Hepatocyte (in vitro differentiated cells): ENCODE measurements at regions not wholly inside any gene's neighbourhood (a gene's known extent, or its start where the extent isn't known, plus 50 kb on each side); places are given as distances from the start of the nearest gene placed in this dataset.

Experiments
- DNase-seq: peaks from one replicate; pipeline ENCODE4 v3.0.0-alpha.2; 2016; ENCODE audit warnings: low spot score
- H2AFZ ChIP-seq: fragments of 200-600 bp; sonication (generic); 2 replicates; pipeline ENCODE4 v1.6.0; 2016; ENCODE audit warnings: antibody characterized with exemption, mild to moderate bottlenecking
- H3K27ac ChIP-seq: fragments of 200-600 bp; sonication (generic); 2 replicates; pipeline ENCODE4 v1.5.1; 2016; ENCODE audit warnings: mild to moderate bottlenecking
- H3K27me3 ChIP-seq: fragments of 200-600 bp; sonication (generic); 2 replicates; pipeline ENCODE4 v1.6.1; 2016
- H3K36me3 ChIP-seq: fragments of 200-600 bp; sonication (generic); replicated peaks from 2 replicates; pipeline ENCODE4 v1.5.1; 2016; ENCODE audit warnings: low read depth; ENCODE audit not compliant: insufficient read depth
- H3K4me1 ChIP-seq: fragments of 200-600 bp; sonication (generic); 2 replicates; pipeline ENCODE4 v1.5.1; 2016; ENCODE audit warnings: mild to moderate bottlenecking, moderate library complexity; ENCODE audit not compliant: insufficient read depth
- H3K4me2 ChIP-seq: fragments of 200-600 bp; sonication (generic); 2 replicates; pipeline ENCODE4 v1.6.0; 2016
- H3K4me3 ChIP-seq: fragments of 200-600 bp; sonication (generic); 2 replicates; pipeline ENCODE4 v1.5.1; 2016; ENCODE audit warnings: mild to moderate bottlenecking
- H3K79me2 ChIP-seq: fragments of 200-600 bp; sonication (generic); 2 replicates; pipeline ENCODE4 v1.6.0; 2017; ENCODE audit warnings: mild to moderate bottlenecking
- H3K9me2 ChIP-seq: fragments of 200-600 bp; sonication (generic); replicated peaks from 2 replicates; pipeline ENCODE4 v1.6.0; 2017; ENCODE audit warnings: mild to moderate bottlenecking; ENCODE audit not compliant: insufficient read depth
- H3K9me3 ChIP-seq: fragments of 200-600 bp; sonication (generic); 2 replicates; pipeline ENCODE4 v1.5.1; 2016; ENCODE audit warnings: low read depth, mild to moderate bottlenecking
- H4K20me1 ChIP-seq: fragments of 200-600 bp; sonication (generic); 2 replicates; pipeline ENCODE4 v1.6.0; 2016; ENCODE audit warnings: mild to moderate bottlenecking; ENCODE audit not compliant: insufficient read depth, poor library complexity, severe bottlenecking
- CTCF ChIP-seq: fragments of 200-600 bp; sonication (generic); IDR thresholded peaks from 2 replicates; pipeline ENCODE4 v1.5.1; 2016; ENCODE audit warnings: antibody characterized with exemption, mild to moderate bottlenecking; ENCODE audit not compliant: poor library complexity
- EZH2 ChIP-seq: fragments of 200-600 bp; sonication (generic); IDR thresholded peaks from 2 replicates; pipeline ENCODE4 v1.6.1; 2016; ENCODE audit warnings: antibody characterized with exemption, mild to moderate bottlenecking, borderline replicate concordance
- EZH2phosphoT487 ChIP-seq: fragments of 200-600 bp; sonication (generic); IDR thresholded peaks from one replicate; pipeline ENCODE4 v1.6.1; 2018; ENCODE audit warnings: antibody characterized with exemption, mild to moderate bottlenecking, low read depth, moderate library complexity; ENCODE audit not compliant: unreplicated experiment, severe bottlenecking
- WGBS: methylation state at CpG from one replicate; pipeline ENCODE4 v1.1.6; 2016; ENCODE audit warnings: low lambda C conversion rate; ENCODE audit errors: missing lambda C conversion rate; 5-methylcytosine and 5-hydroxymethylcytosine counted together

- no peaks in the 10 kb centered on the region for H3K9me2 ChIP-seq
- no peak for DNase-seq
- H3K9me3 ChIP-seq = no peaks in the 10 kb centered on the region
- no peaks in the 10 kb centered on the region for H3K79me2 ChIP-seq
- WGBS = 91% methylated on average over 3 of the region's 3 CpGs
- H2AFZ ChIP-seq = no peak overlapping the region
- no peaks in the 10 kb centered on the region for H3K4me1 ChIP-seq
- no peaks in the 10 kb centered on the region for H3K27me3 ChIP-seq
- H3K4me3 ChIP-seq = no peak overlapping the region
- no peak overlapping the region for H3K4me2 ChIP-seq
- no peaks in the 10 kb centered on the region for H3K36me3 ChIP-seq
- H4K20me1 ChIP-seq = no peaks in the 10 kb centered on the region
- H3K27ac ChIP-seq = no peak overlapping the region
- TF ChIP-seq EZH2 (no peak), EZH2phosphoT487 (no peak), CTCF (no peak)
Measured at GRCh38 chr18:22860807-22861206, 72.3 kb upstream of the RBBP8 start.

GRCh38 chr18:22865354-22866116 is 67.6 kb upstream of the RBBP8 start:
- Histone ChIP-seq H3K4me3 (no peak overlapping the region), H3K36me3 (no peaks in the 10 kb centered on the region), H3K4me1 (no peaks in the 10 kb centered on the region), H3K9me3 (no peaks in the 10 kb centered on the region), H3K79me2 (no peaks in the 10 kb centered on the region), H2AFZ (no peak overlapping the region), H4K20me1 (no peaks in the 10 kb centered on the region), H3K9me2 (no peaks in the 10 kb centered on the region), H3K4me2 (no peak overlapping the region), H3K27me3 (no peaks in the 10 kb centered on the region), H3K27ac (no peak overlapping the region)
- TF ChIP-seq EZH2 (no peak), CTCF (no peak), EZH2phosphoT487 (no peak)
- 81% methylated on average over 7 of the region's 7 CpGs for WGBS
- DNase-seq = no peak

GRCh38 chr18:22868831-22869230 is 64.3 kb upstream of the RBBP8 start:
- H3K9me3 ChIP-seq = no peaks in the 10 kb centered on the region
- WGBS = 97% methylated on average over 1 of the region's 1 CpG
- H3K79me2 ChIP-seq = no peaks in the 10 kb centered on the region
- H3K36me3 ChIP-seq = no peaks in the 10 kb centered on the region
- H2AFZ ChIP-seq = no peak overlapping the region
- H3K4me1 ChIP-seq = peaks cover 4% of the 10 kb centered on the region
- no peaks in the 10 kb centered on the region for H3K27me3 ChIP-seq
- H3K9me2 ChIP-seq = no peaks in the 10 kb centered on the region
- DNase-seq = no peak
- H3K27ac ChIP-seq = no peak overlapping the region
- no peak overlapping the region for H3K4me3 ChIP-seq
- TF ChIP-seq EZH2 = no peak
- no peak for TF ChIP-seq CTCF
- no peak for TF ChIP-seq EZH2phosphoT487
- H4K20me1 ChIP-seq = no peaks in the 10 kb centered on the region
- H3K4me2 ChIP-seq = no peak overlapping the region
